Fibroblast of the aortic adventitia (primary cell): ENCODE measurements at regions not wholly inside any gene's neighbourhood (a gene's known extent, or its start where the extent isn't known, plus 50 kb on each side); places are given as distances from the start of the nearest gene placed in this dataset.
A peak's percentile ranks its signal among the peaks of the same experiment; 100 is the strongest.

ENCODE experiments used
- DNase-seq: peaks from one replicate; pipeline ENCODE4 v3.0.0-alpha.2; 2010; ENCODE audit warnings: low read depth
- H3K4me3 ChIP-seq: 2 replicates; pipeline ENCODE4 v1.5.1; 2011; ENCODE audit warnings: low read depth, mild to moderate bottlenecking, control low read depth, low read length, moderate library complexity
- TF ChIP-seq, protein P1 (sequence below): IDR thresholded peaks from 2 replicates; pipeline ENCODE4 v1.5.1; 2011; ENCODE audit warnings: mild to moderate bottlenecking, low read length, control low read depth, inconsistent platforms; ENCODE audit not compliant: insufficient read depth

- TF ChIP-seq, protein P1, sequence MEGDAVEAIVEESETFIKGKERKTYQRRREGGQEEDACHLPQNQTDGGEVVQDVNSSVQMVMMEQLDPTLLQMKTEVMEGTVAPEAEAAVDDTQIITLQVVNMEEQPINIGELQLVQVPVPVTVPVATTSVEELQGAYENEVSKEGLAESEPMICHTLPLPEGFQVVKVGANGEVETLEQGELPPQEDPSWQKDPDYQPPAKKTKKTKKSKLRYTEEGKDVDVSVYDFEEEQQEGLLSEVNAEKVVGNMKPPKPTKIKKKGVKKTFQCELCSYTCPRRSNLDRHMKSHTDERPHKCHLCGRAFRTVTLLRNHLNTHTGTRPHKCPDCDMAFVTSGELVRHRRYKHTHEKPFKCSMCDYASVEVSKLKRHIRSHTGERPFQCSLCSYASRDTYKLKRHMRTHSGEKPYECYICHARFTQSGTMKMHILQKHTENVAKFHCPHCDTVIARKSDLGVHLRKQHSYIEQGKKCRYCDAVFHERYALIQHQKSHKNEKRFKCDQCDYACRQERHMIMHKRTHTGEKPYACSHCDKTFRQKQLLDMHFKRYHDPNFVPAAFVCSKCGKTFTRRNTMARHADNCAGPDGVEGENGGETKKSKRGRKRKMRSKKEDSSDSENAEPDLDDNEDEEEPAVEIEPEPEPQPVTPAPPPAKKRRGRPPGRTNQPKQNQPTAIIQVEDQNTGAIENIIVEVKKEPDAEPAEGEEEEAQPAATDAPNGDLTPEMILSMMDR, result no peak
- H3K4me3 ChIP-seq, result no peak overlapping the region
- DNase-seq, result peak; percentile 11
Measured at GRCh38 chr11:123316003-123316402, 114.1 kb upstream of the GRAMD1B start.

DNA sequence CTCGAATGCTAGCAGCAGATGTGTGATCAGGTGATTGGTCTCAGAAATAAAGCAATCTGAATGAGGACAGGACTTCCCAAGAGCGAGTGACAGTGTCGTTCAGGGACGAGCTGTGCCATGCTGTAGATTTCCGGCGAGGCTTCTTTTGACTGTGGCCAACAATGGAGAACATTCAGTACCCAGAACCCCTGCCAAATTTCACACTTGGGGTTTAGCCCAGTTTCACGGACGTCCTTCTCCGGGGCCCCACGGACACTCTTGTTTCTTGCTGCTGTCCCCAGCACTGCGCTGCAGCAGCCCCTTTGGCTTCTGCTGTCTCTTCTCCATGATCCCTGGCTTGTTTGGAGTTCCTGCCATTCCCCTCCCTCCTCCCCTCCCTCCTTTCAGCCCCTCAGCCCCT lies 115.1 kb upstream of the GRAMD1B start:
- DNase-seq, result no peak
- no peak overlapping the region for H3K4me3 ChIP-seq
- TF ChIP-seq, protein P1, result no peak

- TF ChIP-seq, protein P1, result no peak
Measured at GRCh38 chr11:123313262-123313661, 116.8 kb upstream of the GRAMD1B start.

GRCh38 chr11:123308077-123308476 lies 113.0 kb upstream of the CLMP start:
- peak; percentile 71 for DNase-seq
- no peak overlapping the region for H3K4me3 ChIP-seq
- TF ChIP-seq, protein P1, result no peak

More at GRCh38 chr11:123313262-123313661, 116.8 kb upstream of the GRAMD1B start:
- no peak for DNase-seq
- H3K4me3 ChIP-seq, result no peak overlapping the region

- no peak for DNase-seq
- H3K4me3 ChIP-seq, result no peak overlapping the region
- TF ChIP-seq, protein P1, result no peak
Measured at GRCh38 chr11:123307276-123307675, 112.2 kb upstream of the CLMP start.

DNA sequence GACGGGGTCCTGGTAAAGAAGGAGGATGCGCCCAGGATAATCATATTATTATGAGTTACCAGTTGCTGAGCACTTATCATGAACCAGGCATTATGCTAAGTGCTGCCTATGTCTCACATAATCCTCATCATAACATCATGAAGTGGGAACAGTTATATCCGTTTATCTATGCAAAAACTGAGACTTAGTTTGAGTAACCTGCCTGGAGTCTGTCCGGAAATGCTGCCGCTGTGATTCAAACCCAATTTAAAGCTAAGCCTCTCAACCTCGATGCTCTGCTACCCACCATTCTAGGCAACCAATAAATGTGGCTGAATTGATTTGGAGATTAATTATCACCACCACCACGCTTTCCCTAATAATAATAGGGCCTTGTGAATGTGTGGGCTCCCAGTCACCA lies 111.5 kb upstream of the CLMP start:
- DNase-seq, result no peak
- TF ChIP-seq, protein P1, result no peak
- H3K4me3 ChIP-seq, result no peak overlapping the region
